ENCODE measurements at regions not wholly inside any gene's neighbourhood (a gene's known extent, or its start where the extent isn't known, plus 50 kb on each side); places are given as distances from the start of the nearest gene placed in this dataset.

DNA sequence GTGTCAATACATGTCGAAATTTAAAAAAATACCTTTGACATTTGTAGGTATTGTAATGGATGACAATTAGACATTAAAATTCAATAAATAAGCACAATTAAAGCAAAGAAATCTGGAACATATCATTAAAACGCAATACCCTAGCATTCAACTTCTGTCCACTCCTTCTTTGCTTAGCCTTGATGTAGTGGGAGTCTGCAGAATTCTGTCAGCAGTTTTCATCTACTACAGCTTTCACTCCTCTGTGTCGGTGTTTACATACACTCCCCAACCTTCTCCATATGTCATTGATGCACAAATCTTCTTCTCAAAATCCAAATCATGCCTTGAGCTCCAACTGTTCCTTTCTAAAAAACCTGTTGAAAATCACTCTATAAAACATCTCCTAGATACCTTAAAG lies 1380.6 kb downstream of the DSC3 start:
- TF ChIP-seq ZNF48 (tag by site-specific recombination; IDR thresholded peaks at IDR 0.05) (no peak), ZNF274 (IDR thresholded peaks at IDR 0.05; ENCODE audit: low read length) (no peak), ZNF274 (tag by site-specific recombination; IDR thresholded peaks at IDR 0.05; ENCODE audit: borderline replicate concordance) (no peak)
